Liver (tissue), 8 donors: ENCODE measurements at regions not wholly inside any gene's neighbourhood (a gene's known extent, or its start where the extent isn't known, plus 50 kb on each side); places are given as distances from the start of the nearest gene placed in this dataset.

Experiments
- DNase-seq: peaks from one replicate; pipeline ENCODE4 v3.0.0-alpha.2; 2017; ENCODE audit warnings: low spot score
- H3K27ac ChIP-seq, 2 donors: one replicate each; pipeline ENCODE4 v1.7.0; 2013; ENCODE audit warnings: inconsistent platforms in 2 of 2, low read length in 2 of 2, control low read depth in 1 of 2, low read depth in 1 of 2, mild to moderate bottlenecking in 1 of 2
- H3K27me3 ChIP-seq, 4 donors: one replicate each; pipeline versions ENCODE4 v1.6.1 to v1.7.0; 2013; ENCODE audit warnings: low read length in 3 of 4, inconsistent platforms in 1 of 4, mild to moderate bottlenecking in 1 of 4, moderate library complexity in 1 of 4; ENCODE audit not compliant: control insufficient read depth in 4 of 4, insufficient read depth in 4 of 4
- H3K36me3 ChIP-seq, 4 donors: one replicate each; pipeline versions ENCODE4 v1.6.1 to v1.7.0; 2013; ENCODE audit warnings: low read length in 3 of 4, mild to moderate bottlenecking in 3 of 4, low read depth in 1 of 4, moderate library complexity in 1 of 4; ENCODE audit not compliant: control insufficient read depth in 4 of 4, insufficient read depth in 3 of 4
- H3K4me1 ChIP-seq, 4 donors: one replicate each; pipeline versions ENCODE4 v1.6.1 to v1.7.0; 2013; ENCODE audit warnings: low read length in 3 of 4, mild to moderate bottlenecking in 3 of 4, moderate library complexity in 1 of 4; ENCODE audit not compliant: control insufficient read depth in 4 of 4, insufficient read depth in 4 of 4
- H3K4me3 ChIP-seq, 3 donors: one replicate each; pipeline versions ENCODE4 v1.6.1 to v1.7.0; 2013; ENCODE audit warnings: low read length in 3 of 3, control low read depth in 1 of 3, low read depth in 1 of 3, mild to moderate bottlenecking in 1 of 3
- H3K9ac ChIP-seq, 2 donors: one replicate each; pipeline ENCODE4 v1.7.0; 2013; ENCODE audit warnings: low read length in 2 of 2, mild to moderate bottlenecking in 2 of 2, moderate library complexity in 2 of 2, control low read depth in 1 of 2, low read depth in 1 of 2
- H3K9me3 ChIP-seq, 4 donors: one replicate each; pipeline versions ENCODE4 v1.6.1 to v1.7.0; 2013; ENCODE audit warnings: low read length in 3 of 4; ENCODE audit not compliant: control insufficient read depth in 4 of 4
- EGR1 ChIP-seq, 2 donors: IDR thresholded peaks; 2 replicates each; pipeline ENCODE4 v1.6.1; 2016 to 2018; ENCODE audit warnings: antibody characterized with exemption in 2 of 2, low read depth in 2 of 2
- FOXA1 ChIP-seq: IDR thresholded peaks from 2 replicates; pipeline ENCODE4 v1.6.1; 2016; ENCODE audit warnings: antibody characterized with exemption
- FOXA2 ChIP-seq: IDR thresholded peaks from 2 replicates; pipeline ENCODE4 v1.6.1; 2016; ENCODE audit warnings: antibody characterized with exemption
- GABPA ChIP-seq, 2 donors: IDR thresholded peaks in 1 of 2; conservative IDR thresholded peaks in 1 of 2; 2 replicates each; pipeline ENCODE4 v1.6.1; 2016; ENCODE audit warnings: antibody characterized with exemption in 2 of 2, mild to moderate bottlenecking in 1 of 2, moderate library complexity in 1 of 2
- HNF4A ChIP-seq, 2 donors: conservative IDR thresholded peaks; 2 replicates each; pipeline ENCODE4 v1.6.1; 2016; ENCODE audit warnings: antibody characterized with exemption in 2 of 2, mild to moderate bottlenecking in 2 of 2
- HNF4G ChIP-seq: IDR thresholded peaks from 2 replicates; pipeline ENCODE4 v1.6.1; 2016; ENCODE audit warnings: antibody characterized with exemption
- JUND ChIP-seq, 2 donors: IDR thresholded peaks; 2 replicates each; pipeline ENCODE4 v1.6.1; 2016; ENCODE audit warnings: antibody characterized with exemption in 2 of 2
- NR2F2 ChIP-seq: IDR thresholded peaks from 2 replicates; pipeline ENCODE4 v1.6.1; 2016; ENCODE audit warnings: antibody characterized with exemption
- RAD21 ChIP-seq, 2 donors: IDR thresholded peaks; 2 replicates each; pipeline ENCODE4 v1.6.1; 2016; ENCODE audit warnings: antibody characterized with exemption in 2 of 2, mild to moderate bottlenecking in 2 of 2
- RXRA ChIP-seq, 2 donors: IDR thresholded peaks; 2 replicates each; pipeline ENCODE4 v1.6.1; 2017 to 2018; ENCODE audit warnings: antibody characterized with exemption in 2 of 2, mild to moderate bottlenecking in 1 of 2
- SP1 ChIP-seq: IDR thresholded peaks from 2 replicates; pipeline ENCODE4 v1.6.1; 2018; ENCODE audit warnings: antibody characterized with exemption, mild to moderate bottlenecking
- TAF1 ChIP-seq: conservative IDR thresholded peaks from 2 replicates; pipeline ENCODE4 v1.6.1; 2016; ENCODE audit warnings: antibody characterized with exemption, mild to moderate bottlenecking
- YY1 ChIP-seq: IDR thresholded peaks from 2 replicates; pipeline ENCODE4 v1.6.1; 2016; ENCODE audit warnings: antibody characterized with exemption, mild to moderate bottlenecking
- WGBS: extraction: QIAGEN DNeasy Blood & Tissue Kit; methylation state at CpG from one replicate; pipeline ENCODE4 v1.1.7; 2013; 5-methylcytosine and 5-hydroxymethylcytosine counted together
- TF ChIP-seq, protein P1 (sequence below): IDR thresholded peaks from 2 replicates; pipeline ENCODE4 v1.6.1; 2016; ENCODE audit warnings: antibody characterized with exemption
- TF ChIP-seq, protein P2 (sequence below): IDR thresholded peaks from 2 replicates; pipeline ENCODE4 v1.6.1; 2016; ENCODE audit warnings: antibody characterized with exemption
- TF ChIP-seq, protein P3 (sequence below): fragments of 150-350 bp; IDR thresholded peaks from 2 replicates; pipeline ENCODE4 v1.5.1; 2017; ENCODE audit warnings: improper control_type of control experiment, low read depth, low read length; ENCODE audit not compliant: missing input control
- TF ChIP-seq, protein P4 (sequence below): IDR thresholded peaks from 2 replicates; pipeline ENCODE4 v1.6.1; 2016; ENCODE audit warnings: antibody characterized with exemption
- TF ChIP-seq, protein P5 (sequence below): IDR thresholded peaks from 2 replicates; pipeline ENCODE4 v1.6.1; 2016; ENCODE audit warnings: antibody characterized with exemption, mild to moderate bottlenecking
- donor health status: healthy.
- donor health status: healthy.
- donor health status: healthy.
- donor health status: healthy.
- donor health status: healthy.

DNA sequence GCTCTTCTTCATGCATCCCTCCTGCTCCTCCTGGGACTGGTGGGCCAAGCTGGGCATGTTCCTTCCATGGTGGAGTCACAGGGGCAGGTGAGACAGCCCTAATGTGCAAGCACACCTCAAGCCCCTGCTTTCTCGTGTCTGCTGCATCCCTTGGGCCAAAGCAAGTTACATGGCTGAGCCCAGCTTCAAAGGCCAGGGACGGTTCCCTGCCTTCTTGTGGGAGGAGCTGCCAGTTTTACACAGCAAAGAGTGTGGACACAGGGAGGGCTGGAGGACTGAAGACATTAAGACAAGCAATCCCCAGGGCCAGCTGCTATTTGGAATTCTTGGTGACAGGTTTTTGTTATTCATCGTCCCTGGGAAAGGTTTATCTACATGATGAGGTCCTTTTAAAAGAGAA, 175.2 kb upstream of the CACNA1E start:
- Histone ChIP-seq H3K9ac (no peak overlapping the region), H3K9me3 (peaks cover 0 to 7% (median 3%) of the 10 kb centered on the region in 4 donors), H3K27me3 (peaks cover 0 to 3% (median 0%) of the 10 kb centered on the region in 4 donors), H3K36me3 (no peaks in the 10 kb centered on the region), H3K4me1 (no peaks in the 10 kb centered on the region), H3K27ac (no peak overlapping the region), H3K4me3 (no peak overlapping the region)
- 22% methylated on average over 3 of the region's 3 CpGs for WGBS
- no peak for TF ChIP-seq GABPA (IDR thresholded peaks at IDR 0.05 in 1 of 2, conservative IDR thresholded peaks at IDR 0.05 in 1 of 2)
- TF ChIP-seq NR2F2, result no peak
- TF ChIP-seq, protein P1, sequence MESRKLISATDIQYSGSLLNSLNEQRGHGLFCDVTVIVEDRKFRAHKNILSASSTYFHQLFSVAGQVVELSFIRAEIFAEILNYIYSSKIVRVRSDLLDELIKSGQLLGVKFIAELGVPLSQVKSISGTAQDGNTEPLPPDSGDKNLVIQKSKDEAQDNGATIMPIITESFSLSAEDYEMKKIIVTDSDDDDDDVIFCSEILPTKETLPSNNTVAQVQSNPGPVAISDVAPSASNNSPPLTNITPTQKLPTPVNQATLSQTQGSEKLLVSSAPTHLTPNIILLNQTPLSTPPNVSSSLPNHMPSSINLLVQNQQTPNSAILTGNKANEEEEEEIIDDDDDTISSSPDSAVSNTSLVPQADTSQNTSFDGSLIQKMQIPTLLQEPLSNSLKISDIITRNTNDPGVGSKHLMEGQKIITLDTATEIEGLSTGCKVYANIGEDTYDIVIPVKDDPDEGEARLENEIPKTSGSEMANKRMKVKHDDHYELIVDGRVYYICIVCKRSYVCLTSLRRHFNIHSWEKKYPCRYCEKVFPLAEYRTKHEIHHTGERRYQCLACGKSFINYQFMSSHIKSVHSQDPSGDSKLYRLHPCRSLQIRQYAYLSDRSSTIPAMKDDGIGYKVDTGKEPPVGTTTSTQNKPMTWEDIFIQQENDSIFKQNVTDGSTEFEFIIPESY, result no peak
- TF ChIP-seq, protein P2, sequence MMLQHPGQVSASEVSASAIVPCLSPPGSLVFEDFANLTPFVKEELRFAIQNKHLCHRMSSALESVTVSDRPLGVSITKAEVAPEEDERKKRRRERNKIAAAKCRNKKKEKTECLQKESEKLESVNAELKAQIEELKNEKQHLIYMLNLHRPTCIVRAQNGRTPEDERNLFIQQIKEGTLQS, result no peak
- no peak for TF ChIP-seq RXRA (IDR thresholded peaks at IDR 0.05)
- TF ChIP-seq, protein P3, sequence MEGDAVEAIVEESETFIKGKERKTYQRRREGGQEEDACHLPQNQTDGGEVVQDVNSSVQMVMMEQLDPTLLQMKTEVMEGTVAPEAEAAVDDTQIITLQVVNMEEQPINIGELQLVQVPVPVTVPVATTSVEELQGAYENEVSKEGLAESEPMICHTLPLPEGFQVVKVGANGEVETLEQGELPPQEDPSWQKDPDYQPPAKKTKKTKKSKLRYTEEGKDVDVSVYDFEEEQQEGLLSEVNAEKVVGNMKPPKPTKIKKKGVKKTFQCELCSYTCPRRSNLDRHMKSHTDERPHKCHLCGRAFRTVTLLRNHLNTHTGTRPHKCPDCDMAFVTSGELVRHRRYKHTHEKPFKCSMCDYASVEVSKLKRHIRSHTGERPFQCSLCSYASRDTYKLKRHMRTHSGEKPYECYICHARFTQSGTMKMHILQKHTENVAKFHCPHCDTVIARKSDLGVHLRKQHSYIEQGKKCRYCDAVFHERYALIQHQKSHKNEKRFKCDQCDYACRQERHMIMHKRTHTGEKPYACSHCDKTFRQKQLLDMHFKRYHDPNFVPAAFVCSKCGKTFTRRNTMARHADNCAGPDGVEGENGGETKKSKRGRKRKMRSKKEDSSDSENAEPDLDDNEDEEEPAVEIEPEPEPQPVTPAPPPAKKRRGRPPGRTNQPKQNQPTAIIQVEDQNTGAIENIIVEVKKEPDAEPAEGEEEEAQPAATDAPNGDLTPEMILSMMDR, result no peak
- TF ChIP-seq HNF4G, result no peak
- TF ChIP-seq SP1, result no peak
- TF ChIP-seq RAD21 (IDR thresholded peaks at IDR 0.05), result no peak
- TF ChIP-seq, protein P4, sequence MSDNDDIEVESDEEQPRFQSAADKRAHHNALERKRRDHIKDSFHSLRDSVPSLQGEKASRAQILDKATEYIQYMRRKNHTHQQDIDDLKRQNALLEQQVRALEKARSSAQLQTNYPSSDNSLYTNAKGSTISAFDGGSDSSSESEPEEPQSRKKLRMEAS, result no peak
- no peak for TF ChIP-seq FOXA1
- no peak for TF ChIP-seq JUND (IDR thresholded peaks at IDR 0.05)
- TF ChIP-seq YY1, result no peak
- TF ChIP-seq, protein P5, sequence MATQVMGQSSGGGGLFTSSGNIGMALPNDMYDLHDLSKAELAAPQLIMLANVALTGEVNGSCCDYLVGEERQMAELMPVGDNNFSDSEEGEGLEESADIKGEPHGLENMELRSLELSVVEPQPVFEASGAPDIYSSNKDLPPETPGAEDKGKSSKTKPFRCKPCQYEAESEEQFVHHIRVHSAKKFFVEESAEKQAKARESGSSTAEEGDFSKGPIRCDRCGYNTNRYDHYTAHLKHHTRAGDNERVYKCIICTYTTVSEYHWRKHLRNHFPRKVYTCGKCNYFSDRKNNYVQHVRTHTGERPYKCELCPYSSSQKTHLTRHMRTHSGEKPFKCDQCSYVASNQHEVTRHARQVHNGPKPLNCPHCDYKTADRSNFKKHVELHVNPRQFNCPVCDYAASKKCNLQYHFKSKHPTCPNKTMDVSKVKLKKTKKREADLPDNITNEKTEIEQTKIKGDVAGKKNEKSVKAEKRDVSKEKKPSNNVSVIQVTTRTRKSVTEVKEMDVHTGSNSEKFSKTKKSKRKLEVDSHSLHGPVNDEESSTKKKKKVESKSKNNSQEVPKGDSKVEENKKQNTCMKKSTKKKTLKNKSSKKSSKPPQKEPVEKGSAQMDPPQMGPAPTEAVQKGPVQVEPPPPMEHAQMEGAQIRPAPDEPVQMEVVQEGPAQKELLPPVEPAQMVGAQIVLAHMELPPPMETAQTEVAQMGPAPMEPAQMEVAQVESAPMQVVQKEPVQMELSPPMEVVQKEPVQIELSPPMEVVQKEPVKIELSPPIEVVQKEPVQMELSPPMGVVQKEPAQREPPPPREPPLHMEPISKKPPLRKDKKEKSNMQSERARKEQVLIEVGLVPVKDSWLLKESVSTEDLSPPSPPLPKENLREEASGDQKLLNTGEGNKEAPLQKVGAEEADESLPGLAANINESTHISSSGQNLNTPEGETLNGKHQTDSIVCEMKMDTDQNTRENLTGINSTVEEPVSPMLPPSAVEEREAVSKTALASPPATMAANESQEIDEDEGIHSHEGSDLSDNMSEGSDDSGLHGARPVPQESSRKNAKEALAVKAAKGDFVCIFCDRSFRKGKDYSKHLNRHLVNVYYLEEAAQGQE, result no peak
- no peak for TF ChIP-seq HNF4A (conservative IDR thresholded peaks at IDR 0.05)
- TF ChIP-seq FOXA2, result no peak
- TF ChIP-seq EGR1 (IDR thresholded peaks at IDR 0.05; ENCODE audit: low read depth in 2 of 2), result no peak
- no peak for TF ChIP-seq TAF1
- no peak for DNase-seq

DNA sequence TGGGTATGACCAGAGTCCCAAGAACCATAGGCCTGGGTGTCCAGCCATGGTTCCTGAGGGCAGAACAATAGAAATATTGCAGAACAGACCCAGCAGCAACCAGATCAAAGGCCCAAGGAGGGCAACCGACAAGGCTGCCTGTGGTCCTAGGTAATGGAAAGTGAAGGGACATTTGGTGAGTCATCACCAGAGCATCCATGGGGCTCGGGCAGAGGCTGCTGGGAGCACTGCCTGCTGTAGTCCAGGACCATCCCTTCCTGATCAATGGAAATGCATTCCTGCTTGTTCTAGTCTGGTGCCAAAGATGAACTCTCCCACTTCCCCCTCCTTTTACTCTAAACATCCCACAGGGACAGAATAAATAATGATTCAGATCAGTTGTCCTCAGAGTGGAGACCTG, 172.8 kb upstream of the CACNA1E start:
- Histone ChIP-seq H3K9ac (no peak overlapping the region), H3K36me3 (no peaks in the 10 kb centered on the region), H3K4me1 (no peaks in the 10 kb centered on the region), H3K27me3 (peaks cover 0 to 5% (median under 1%) of the 10 kb centered on the region in 4 donors), H3K9me3 (no peaks in the 10 kb centered on the region), H3K27ac (no peak overlapping the region), H3K4me3 (no peak overlapping the region)
- WGBS, result 60% methylated on average over 2 of the region's 2 CpGs
- DNase-seq, result no peak
- TF ChIP-seq SP1, result no peak
- TF ChIP-seq YY1, result no peak
- no peak for TF ChIP-seq FOXA1
- TF ChIP-seq HNF4A (conservative IDR thresholded peaks at IDR 0.05), result no peak
- TF ChIP-seq HNF4G, result no peak
- no peak for TF ChIP-seq JUND (IDR thresholded peaks at IDR 0.05)
- TF ChIP-seq NR2F2, result no peak
- TF ChIP-seq TAF1, result no peak
- TF ChIP-seq, protein P1, result no peak
- TF ChIP-seq, protein P3, result no peak
- TF ChIP-seq, protein P4, result no peak
- TF ChIP-seq EGR1 (IDR thresholded peaks at IDR 0.05; ENCODE audit: low read depth in 2 of 2), result no peak
- TF ChIP-seq, protein P2, result no peak
